ENCODE measurements at regions not wholly inside any gene's neighbourhood (a gene's known extent, or its start where the extent isn't known, plus 50 kb on each side); places are given as distances from the start of the nearest gene placed in this dataset.

DNA sequence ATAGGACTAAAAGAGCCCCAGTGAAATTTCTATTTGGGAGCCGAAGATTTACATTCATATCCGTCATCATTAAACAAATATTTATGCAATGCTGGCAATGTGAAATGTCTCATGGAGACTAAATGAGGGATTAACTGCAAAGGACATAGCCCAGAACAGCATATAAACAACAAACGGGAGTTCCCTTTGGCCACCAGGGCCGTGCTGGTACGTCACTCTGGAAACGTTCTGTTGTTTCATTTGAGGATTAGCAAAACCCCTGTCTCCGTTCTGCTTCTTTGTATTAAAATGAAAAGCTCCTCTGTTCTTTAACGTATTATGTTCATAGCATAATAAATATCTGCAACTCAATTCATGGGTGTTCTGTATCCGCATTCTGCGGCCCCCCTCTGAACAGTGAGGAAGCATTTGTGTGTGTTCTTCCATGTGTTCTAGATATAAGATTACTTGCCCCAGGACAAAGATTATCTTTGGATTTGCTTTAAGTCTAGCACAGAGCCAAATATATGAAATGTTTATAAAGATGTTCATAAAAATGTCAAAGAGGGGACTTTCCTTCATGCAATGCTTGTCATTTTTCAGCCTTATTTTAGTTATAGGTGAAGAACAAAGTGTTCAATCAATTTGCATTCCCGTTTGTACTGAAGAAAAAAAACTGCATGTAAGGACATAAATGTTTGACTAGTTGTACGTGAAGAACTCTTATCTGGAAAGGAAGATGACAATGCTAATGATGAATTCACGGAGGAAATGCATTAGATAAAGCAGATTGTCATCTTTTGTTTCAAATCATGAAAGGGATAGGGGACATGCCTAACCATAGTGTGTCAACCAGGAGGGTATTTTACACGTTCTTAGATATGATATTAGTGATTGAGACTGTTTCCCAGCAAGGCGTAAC lies 90.0 kb upstream of the TNFAIP3 start:
- 56% methylated on average over 15 of the region's 15 CpGs for whole genome bisulfite sequencing (ENCODE audit: missing lambda C conversion rate)
- no peak overlapping the region for H3K4me3 ChIP-seq
- no peak overlapping the region for H3K4me2 ChIP-seq
- H3K4me1 ChIP-seq = no peaks in the 10 kb centered on the region
- ChIA-PET CTCF (interaction anchor here (1.1 kb wide), 1 partner anchor 21 kb away, joined by 3 read pairs; no protein-coding TSS in a partner anchor), POLR2A (no interaction called here)
- DNase-seq (ENCODE audit: low read depth in 1 of 2, low spot score in 1 of 2) (no peak), ATAC-seq (no peak), FAIRE-seq (no peak)
- H3K9me3 ChIP-seq = no peaks in the 10 kb centered on the region
- no peak overlapping the region for H3K27ac ChIP-seq
- TF ChIP-seq CHD2 (IDR thresholded peaks at IDR 0.05; ENCODE audit: low read length, partially characterized antibody) = no peak

GRCh38 chr6:137777687-137778075 lies 89.4 kb upstream of the TNFAIP3 start:
- CTCF ChIA-PET = no interaction called here
- no peak for ATAC-seq
- Histone ChIP-seq H3K4me3 (no peak overlapping the region), H3K4me1 (no peaks in the 10 kb centered on the region), H3K9me3 (no peaks in the 10 kb centered on the region), H3K4me2 (no peak overlapping the region), H3K27ac (no peak overlapping the region)
- DNase-seq (ENCODE audit: low read depth in 1 of 2, low spot score in 1 of 2) = no peak
- POLR2A ChIA-PET = no interaction called here
- FAIRE-seq = no peak
- no peak for TF ChIP-seq HEYL (CRISPR knock-in tag; IDR thresholded peaks at IDR 0.05)
- TF ChIP-seq JUNB (IDR thresholded peaks at IDR 0.05) = no peak
- no peak for TF ChIP-seq HDAC2 (IDR thresholded peaks at IDR 0.05)
- TF ChIP-seq BCL3 (IDR thresholded peaks at IDR 0.05) = no peak
- no peak for TF ChIP-seq GATA3 (IDR thresholded peaks at IDR 0.05; ENCODE audit: borderline replicate concordance)
- TF ChIP-seq CBX8 (IDR thresholded peaks at IDR 0.05) = no peak
- no peak for TF ChIP-seq ZNF302 (CRISPR knock-in tag; IDR thresholded peaks at IDR 0.05)
- TF ChIP-seq MYC (IDR thresholded peaks at IDR 0.05; ENCODE audit: borderline replicate concordance, low read length) = no peak
- TF ChIP-seq PHF8 (IDR thresholded peaks at IDR 0.05; ENCODE audit: borderline replicate concordance, low read depth) = no peak
- 73% methylated on average over 1 of the region's 1 CpG for WGBS (ENCODE audit: missing lambda C conversion rate)

DNA sequence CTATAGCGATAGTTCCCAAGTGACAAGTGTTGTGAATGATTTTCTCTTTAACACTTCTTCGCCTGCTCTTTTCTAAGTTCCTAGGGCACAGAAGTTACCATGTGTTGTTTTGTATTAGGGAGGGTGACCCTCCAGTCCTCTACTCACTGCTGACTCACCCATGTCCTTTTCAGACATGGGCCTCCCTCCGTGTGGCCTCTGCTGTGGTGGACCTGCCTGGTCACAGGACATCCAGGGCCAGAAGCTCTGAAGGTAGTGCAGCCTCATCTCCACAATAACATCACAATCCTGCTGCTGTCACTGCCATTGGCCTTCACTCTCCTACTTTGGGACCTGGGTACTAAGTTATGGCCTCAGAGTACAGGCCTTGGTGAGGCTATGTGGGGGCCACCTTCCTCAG lies 87.1 kb upstream of the TNFAIP3 start:
- Histone ChIP-seq H3K4me2 (no peak overlapping the region), H3K9me3 (no peaks in the 10 kb centered on the region), H3K27ac (no peak overlapping the region), H3K4me1 (no peaks in the 10 kb centered on the region), H3K4me3 (no peak overlapping the region)
- no peak for TF ChIP-seq HMGXB4 (CRISPR knock-in tag; IDR thresholded peaks at IDR 0.05; ENCODE audit: borderline replicate concordance)
- no peak for TF ChIP-seq REST (IDR thresholded peaks at IDR 0.05)
- no peak for TF ChIP-seq BHLHE40 (IDR thresholded peaks at IDR 0.05; ENCODE audit: low read depth, low read length)
- no peak for TF ChIP-seq HDAC2 (IDR thresholded peaks at IDR 0.05)
- no peak for TF ChIP-seq ESRRA (IDR thresholded peaks at IDR 0.05; ENCODE audit: borderline replicate concordance, low read length)
- no peak for TF ChIP-seq E2F6 (IDR thresholded peaks at IDR 0.05; ENCODE audit: borderline replicate concordance, low read depth)
- no peak for TF ChIP-seq MAFK (IDR thresholded peaks at IDR 0.05; ENCODE audit: partially characterized antibody)
- POLR2A ChIA-PET = no interaction called here
- FAIRE-seq (no peak), ATAC-seq (no peak), DNase-seq (ENCODE audit: low read depth in 1 of 2, low spot score in 1 of 2) (no peak)
- CTCF ChIA-PET = no interaction called here
- WGBS (ENCODE audit: missing lambda C conversion rate) = 74% methylated on average over 3 of the region's 3 CpGs

Measured in A549 (cell line).